Urinary bladder (tissue), 3 donors: ENCODE measurements at regions not wholly inside any gene's neighbourhood (a gene's known extent, or its start where the extent isn't known, plus 50 kb on each side); places are given as distances from the start of the nearest gene placed in this dataset.

Experiments
- DNase-seq: peaks from one replicate; pipeline ENCODE4 v3.0.0-alpha.2; 2015; ENCODE audit errors: extremely low spot score
- H3K27ac ChIP-seq: one replicate; pipeline ENCODE4 v1.5.1; 2013; ENCODE audit warnings: low read depth, mild to moderate bottlenecking, moderate library complexity
- H3K36me3 ChIP-seq: one replicate; pipeline ENCODE4 v1.6.1; 2013; ENCODE audit warnings: mild to moderate bottlenecking, moderate library complexity; ENCODE audit not compliant: insufficient read depth
- H3K4me1 ChIP-seq: one replicate; pipeline ENCODE4 v1.6.1; 2013; ENCODE audit warnings: mild to moderate bottlenecking, moderate library complexity; ENCODE audit not compliant: insufficient read depth
- H3K4me3 ChIP-seq: one replicate; pipeline ENCODE4 v1.5.1; 2013; ENCODE audit warnings: low read depth, low read length
- WGBS: extraction: QIAGEN DNeasy Blood & Tissue Kit; methylation state at CpG from one replicate; pipeline ENCODE4 v1.1.7; 2013; 5-methylcytosine and 5-hydroxymethylcytosine counted together
- donor health status: healthy with polysubstance abuse.
- donor health status: healthy.

DNA sequence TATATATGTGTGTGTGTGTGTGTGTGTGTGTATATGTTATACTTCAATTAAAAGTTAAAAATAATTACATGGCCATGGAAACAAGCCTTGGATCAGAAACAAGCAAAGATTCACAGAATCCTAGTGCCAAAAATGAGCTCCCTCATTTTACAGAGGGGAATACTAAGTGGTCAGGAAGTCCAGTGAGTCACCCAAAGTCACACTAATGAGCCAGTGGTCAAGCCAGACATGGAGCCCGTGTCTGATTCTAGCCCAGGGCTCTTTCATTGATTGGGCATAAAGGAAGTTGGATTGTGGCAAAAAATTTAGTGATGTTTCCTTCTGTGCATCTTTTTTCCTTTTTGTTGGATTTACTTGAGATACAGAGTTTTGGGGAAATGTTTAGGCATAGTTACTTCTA, 152.5 kb upstream of the NPHP3 start:
- DNase-seq, result no peak
- Histone ChIP-seq H3K36me3 (no peaks in the 10 kb centered on the region), H3K4me3 (no peak overlapping the region), H3K27ac (no peak overlapping the region), H3K4me1 (no peaks in the 10 kb centered on the region)
- 72% methylated on average over 1 of the region's 1 CpG for WGBS

DNA sequence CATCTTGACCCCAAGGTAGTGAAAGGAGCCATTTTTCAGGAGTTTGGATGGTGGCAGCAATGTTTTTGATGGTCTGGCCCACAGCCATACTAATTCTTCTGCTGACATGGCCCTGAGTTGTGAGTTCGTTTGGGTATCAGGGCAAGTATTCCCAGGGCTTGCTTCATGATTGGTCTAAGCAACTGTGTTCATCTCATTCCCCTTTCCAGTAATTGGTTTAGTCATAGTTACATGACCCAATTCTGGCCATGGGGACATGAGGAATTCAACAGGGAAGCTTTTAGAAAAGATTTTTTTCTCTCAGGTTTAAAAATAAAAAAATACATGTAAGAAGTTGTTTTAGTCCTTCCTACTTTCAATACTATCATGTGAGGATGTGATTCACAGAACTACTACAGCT, 150.5 kb upstream of the NPHP3 start:
- DNase-seq, result no peak
- WGBS, result 55% methylated on average over 1 of the region's 1 CpG
- H3K27ac ChIP-seq, result no peak overlapping the region

DNA sequence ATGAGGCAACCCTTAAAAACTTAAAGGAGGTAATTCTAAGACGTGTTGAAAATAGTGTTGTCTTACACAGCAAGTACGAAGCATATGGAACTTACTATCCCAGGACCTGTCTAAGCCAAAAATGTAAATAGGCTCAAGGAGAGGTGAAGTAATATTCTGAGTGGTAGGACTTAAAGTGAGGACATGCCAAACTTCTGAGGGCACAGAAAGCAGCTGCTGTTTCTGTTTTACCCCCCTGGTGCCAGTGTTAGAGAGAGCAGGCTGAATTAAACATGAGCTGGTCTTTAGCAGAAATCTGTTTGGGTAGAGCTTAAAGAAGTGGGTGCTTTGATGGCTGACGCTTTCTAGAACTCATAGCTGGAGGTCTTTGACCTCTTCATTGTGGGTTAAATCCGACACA, 149.7 kb upstream of the NPHP3 start:
- Histone ChIP-seq H3K4me3 (no peak overlapping the region), H3K36me3 (no peaks in the 10 kb centered on the region), H3K4me1 (no peaks in the 10 kb centered on the region), H3K27ac (no peak overlapping the region)
- WGBS, result 76% methylated on average over 4 of the region's 4 CpGs
- no peak for DNase-seq

More for the DNA sequence above, 150.5 kb upstream of the NPHP3 start:
- Histone ChIP-seq H3K4me3 (no peak overlapping the region), H3K36me3 (no peaks in the 10 kb centered on the region), H3K4me1 (no peaks in the 10 kb centered on the region)

DNA sequence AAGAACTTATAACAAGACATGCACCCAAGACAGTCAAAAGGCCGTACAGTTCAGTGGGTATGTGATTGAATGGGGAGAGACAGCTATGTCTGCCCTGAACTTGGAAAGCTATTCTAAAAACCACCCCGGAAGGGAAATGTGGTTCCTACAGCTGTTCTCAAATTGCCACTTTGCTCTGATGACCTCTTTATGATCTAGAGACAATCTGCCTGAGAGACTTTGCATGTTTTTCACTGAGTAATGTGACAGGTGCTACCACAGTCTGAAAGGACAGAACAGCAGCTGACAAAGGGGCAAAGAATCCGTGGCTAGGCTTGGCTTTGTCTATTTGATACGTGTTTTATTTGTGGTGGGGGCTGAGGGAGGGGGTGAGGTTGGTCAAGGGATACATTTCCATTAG, 148.3 kb upstream of the NPHP3 start:
- Histone ChIP-seq H3K4me3 (no peak overlapping the region), H3K27ac (no peak overlapping the region), H3K36me3 (no peaks in the 10 kb centered on the region), H3K4me1 (no peaks in the 10 kb centered on the region)
- DNase-seq, result no peak
- 64% methylated on average over 4 of the region's 4 CpGs for WGBS

DNA sequence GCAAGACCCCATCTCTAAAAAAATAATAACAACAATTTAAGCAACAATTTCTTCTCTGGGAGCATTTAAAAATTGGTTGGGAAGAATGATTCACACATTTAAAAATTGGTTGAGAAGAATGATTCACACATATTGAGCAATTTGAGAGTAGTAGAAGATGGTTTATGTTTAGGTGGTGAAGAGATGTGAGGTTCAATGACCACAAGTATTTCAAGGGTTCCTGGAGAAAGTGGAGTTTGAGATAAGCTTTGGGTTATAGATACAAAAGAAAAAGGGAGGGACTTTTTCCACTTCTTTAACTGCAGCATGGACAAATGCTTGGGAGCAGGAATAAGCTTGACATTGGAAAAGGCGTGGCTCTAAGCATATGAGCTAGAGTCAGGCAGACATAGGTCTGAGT, 145.7 kb upstream of the NPHP3 start:
- Histone ChIP-seq H3K27ac (no peak overlapping the region), H3K36me3 (no peaks in the 10 kb centered on the region), H3K4me1 (no peaks in the 10 kb centered on the region), H3K4me3 (no peak overlapping the region)
- 94% methylated on average over 1 of the region's 1 CpG for WGBS
- no peak for DNase-seq

DNA sequence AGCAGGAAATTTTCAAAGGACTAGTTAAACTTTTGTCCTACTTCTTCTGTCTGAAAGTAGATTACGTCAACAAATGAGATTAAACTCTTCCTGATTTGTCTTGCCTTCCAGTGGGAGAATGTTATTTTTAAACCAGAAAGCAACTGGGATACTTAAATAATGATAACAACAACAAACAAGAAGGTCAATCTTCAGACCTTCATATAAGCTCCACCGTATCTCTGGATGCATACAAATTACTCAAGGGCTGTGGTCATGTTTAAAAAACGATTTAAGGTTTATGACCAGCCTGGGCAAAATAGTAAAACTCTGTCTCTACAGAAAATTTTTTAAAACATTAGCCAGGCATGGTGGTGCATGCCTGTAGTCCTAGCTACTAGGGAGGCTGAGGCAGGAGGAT, 145.3 kb upstream of the NPHP3 start:
- no peaks in the 10 kb centered on the region for H3K36me3 ChIP-seq
- no peaks in the 10 kb centered on the region for H3K4me1 ChIP-seq
- WGBS, result 46% methylated on average over 3 of the region's 3 CpGs
- DNase-seq, result no peak
- no peak overlapping the region for H3K27ac ChIP-seq
- no peak overlapping the region for H3K4me3 ChIP-seq

DNA sequence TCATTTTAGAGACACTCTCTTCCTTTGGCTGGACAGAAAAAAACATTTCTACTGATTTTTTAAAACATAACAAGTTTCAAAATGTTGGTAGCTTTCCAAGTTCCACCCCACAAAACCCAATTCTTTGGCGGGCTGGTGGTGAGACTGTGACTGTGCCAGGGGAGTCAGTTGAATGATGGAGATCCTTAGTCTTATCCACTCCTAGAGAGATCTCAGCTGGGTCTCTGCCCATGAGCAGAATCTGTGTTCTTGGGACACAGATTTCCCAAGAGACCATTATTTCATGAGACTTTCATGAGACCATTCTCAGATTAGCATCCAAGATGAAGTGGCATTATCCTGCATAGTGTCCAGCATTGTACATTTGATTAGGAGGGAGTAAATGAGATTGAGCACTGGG, 135.1 kb upstream of the NPHP3 start:
- Histone ChIP-seq H3K4me1 (no peaks in the 10 kb centered on the region), H3K36me3 (no peaks in the 10 kb centered on the region), H3K4me3 (no peak overlapping the region), H3K27ac (no peak overlapping the region)
- 79% methylated on average over 1 of the region's 1 CpG for WGBS
- no peak for DNase-seq

DNA sequence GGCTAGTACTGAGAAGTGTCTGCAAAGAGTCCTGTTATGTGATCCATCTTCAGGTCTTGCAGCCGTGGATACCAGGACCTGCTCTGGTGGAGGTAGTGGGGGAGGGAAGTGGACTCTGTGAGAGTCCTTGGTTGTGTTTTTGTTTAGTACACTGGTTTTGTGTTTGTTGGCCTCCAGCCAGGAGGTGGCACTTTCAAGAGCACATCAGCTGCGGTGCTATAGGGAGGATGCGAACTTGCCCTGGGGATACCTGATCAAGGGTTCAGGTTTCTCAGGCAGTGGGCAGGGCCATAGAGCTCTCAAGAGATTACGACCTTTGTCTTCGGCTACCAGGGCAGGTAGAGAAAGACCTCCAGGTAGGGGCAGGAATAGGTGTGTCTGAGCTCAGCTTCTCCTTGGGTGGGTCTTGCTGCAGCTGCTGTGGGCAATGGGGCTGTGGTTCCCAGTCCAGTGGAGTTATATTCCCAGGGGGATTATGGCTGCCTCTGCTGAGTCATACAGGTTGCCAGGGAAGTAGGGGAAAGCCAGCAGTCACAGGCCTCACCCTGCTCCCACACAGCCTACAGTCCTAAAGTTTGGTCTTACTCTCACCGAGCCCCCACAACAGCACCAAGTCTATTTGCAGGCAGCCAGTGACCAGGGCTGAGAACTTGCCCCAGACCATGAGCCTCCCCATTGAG, 132.8 kb upstream of the NPHP3 start:
- H3K4me1 ChIP-seq, result no peaks in the 10 kb centered on the region
- no peak overlapping the region for H3K27ac ChIP-seq
- H3K4me3 ChIP-seq, result no peak overlapping the region
- DNase-seq, result no peak
- WGBS, result 93% methylated on average over 6 of the region's 6 CpGs
- H3K36me3 ChIP-seq, result no peaks in the 10 kb centered on the region

DNA sequence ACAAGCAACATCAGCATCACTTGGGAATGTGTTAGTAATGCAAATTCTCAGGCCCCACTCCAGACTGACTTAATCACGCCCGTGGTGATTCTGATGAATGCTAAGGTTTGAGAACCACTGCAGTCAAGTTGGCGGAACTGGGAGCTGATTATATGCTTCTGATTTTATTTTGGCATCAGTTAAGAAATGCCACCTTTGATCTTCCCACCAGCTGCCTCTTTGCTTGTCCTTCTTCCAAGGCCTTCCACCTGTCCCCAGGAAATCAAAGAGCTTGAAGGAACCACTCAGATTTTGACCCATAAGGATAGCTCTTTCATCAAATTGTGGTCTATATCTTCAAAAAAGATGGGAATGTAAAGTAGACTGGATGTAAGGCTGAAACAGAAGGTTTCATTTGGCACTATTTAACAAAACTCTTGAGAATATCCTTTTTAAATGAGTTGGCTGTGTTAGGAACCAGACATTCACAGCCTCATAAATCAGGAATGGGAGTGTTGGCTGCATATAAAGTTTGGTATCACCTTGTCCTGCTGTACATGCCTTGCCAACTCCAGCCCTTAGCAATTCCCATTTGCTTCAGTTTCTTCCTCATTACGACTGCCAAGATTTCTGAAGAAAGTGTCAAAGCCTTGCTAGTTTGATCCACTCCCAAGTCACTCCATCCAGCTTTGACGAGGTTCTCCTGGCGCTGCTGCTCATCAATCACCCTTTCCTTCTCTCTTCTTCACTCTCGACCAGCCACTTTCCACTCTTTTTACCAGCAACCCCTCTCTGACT, 125.8 kb upstream of the NPHP3 start:
- Histone ChIP-seq H3K4me3 (no peak overlapping the region), H3K36me3 (no peaks in the 10 kb centered on the region), H3K4me1 (no peaks in the 10 kb centered on the region), H3K27ac (no peak overlapping the region)
- peak; percentile 39 for DNase-seq
- WGBS, result 73% methylated on average over 7 of the region's 7 CpGs

DNA sequence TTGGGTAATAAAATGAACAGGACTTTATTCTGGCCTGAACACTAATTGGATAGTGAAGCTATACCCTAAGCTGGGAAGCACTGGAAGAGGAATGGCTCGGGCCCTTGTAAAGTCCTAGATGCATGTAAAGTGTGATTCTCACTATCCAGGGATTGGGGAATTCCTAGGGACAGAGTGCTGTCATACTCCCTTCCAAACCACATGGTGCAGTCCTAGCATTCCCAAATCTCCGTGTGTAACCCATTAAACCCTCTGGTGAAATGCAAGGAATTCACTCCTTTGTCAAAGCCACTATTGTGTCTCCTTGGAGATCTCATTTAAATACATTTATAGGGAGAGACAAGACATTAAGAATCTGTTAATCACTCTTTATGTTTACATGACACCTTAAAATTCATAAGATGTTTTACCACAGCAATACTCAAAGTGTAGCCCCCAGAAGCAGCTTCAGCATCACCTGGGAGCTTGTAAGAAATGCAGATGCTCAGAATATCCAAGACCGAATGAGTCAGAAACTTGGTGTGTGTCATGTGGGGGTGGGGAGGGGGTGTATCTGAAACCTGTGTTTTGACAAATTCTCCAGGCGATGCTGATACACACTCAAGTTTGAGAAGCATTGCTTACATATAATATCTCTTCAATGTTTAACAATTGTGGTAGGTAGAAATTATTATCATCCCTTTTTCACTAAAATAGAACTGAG, 121.8 kb upstream of the NPHP3 start:
- 65% methylated on average over 4 of the region's 4 CpGs for WGBS
- Histone ChIP-seq H3K4me1 (no peaks in the 10 kb centered on the region), H3K4me3 (no peak overlapping the region), H3K27ac (no peak overlapping the region), H3K36me3 (no peaks in the 10 kb centered on the region)
- DNase-seq, result no peak

DNA sequence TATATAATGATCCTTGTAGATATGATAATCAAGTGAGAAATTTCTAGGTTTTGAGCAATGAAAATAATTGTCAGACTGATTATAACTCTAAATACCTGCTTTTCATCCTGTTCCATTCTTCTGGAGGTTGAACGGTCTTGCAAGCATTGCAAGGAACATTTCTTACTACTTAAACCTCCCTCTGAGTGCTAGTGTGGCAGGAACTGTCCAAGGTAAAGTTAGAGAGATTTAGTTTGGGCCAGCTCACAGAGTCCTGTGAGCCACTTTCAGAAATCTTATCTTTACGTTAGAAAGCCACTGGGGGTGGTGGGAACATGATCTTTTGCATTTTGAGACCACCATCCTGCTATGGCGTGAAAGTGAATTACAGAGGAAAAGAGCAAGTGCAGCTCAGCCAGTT, 121.1 kb upstream of the NPHP3 start:
- Histone ChIP-seq H3K4me3 (no peak overlapping the region), H3K4me1 (no peaks in the 10 kb centered on the region), H3K27ac (no peak overlapping the region), H3K36me3 (no peaks in the 10 kb centered on the region)
- WGBS, result 61% methylated on average over 3 of the region's 3 CpGs
- DNase-seq, result no peak

DNA sequence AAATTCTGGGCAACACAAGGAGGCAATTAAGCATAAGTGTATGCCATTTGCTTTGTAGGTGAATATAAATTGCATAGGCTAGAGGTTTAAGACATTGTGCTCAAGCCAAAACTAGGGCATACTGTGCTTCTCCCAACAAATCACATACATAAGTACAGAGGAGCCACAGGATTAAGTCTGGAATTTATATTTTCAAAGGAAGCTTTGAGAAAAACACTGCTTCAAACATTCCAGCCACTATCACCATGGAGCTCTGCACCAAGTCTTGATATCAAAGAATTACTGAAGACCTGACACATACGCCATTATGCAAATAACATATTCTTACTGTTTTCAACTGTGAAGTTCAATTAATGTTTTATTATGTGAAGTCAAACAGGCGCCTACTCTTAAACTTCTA, 119.4 kb upstream of the NPHP3 start:
- 66% methylated on average over 2 of the region's 2 CpGs for WGBS

DNA sequence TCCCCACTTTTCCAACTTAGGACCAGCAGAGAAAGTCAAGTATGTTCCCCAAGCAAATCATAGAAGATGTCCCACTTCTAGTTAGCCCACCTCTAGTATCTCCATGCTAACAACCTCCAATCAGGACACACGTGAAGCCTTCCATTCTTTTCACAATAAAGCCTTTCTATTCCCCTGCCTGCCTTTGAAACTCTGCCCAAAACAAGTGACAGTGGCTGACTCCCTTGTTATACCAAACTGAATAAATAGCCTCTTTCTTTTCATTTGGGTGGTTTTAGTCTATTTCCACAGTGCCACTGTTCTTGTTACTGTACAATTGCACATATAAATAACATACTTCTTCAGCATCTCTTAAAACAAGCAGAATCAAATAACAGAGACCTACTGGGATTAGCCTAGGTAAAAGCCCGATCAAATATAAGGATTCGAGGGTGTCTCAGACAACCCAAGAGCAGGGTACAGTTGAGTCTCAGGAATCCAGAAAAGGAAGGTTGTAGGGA, 118.0 kb upstream of the NPHP3 start:
- no peak for DNase-seq
- 89% methylated on average over 3 of the region's 3 CpGs for whole genome bisulfite sequencing
- no peak overlapping the region for H3K27ac ChIP-seq

More for the DNA sequence above, 119.4 kb upstream of the NPHP3 start:
- no peak for DNase-seq
- H3K4me1 ChIP-seq, result no peaks in the 10 kb centered on the region
- H3K27ac ChIP-seq, result no peak overlapping the region
- no peaks in the 10 kb centered on the region for H3K36me3 ChIP-seq
- no peak overlapping the region for H3K4me3 ChIP-seq

DNA sequence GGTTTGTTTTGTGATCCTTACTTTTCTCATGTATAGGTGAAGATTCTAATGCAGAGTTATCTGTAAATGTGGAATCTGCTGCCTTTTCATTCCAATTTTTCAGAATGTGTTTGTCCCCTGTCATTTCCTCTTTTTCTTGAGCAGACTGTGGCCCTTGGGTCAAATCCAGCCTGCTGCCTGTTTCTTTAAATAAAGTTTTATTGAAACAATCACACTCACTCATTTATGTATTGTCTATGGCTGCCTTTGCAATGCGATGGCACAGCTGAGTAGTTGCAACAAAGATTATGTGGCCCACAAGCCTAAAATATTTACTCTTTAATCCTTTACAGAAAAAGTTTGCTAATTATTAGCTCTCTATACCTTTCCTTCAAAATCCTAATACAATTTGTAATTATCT, 116.3 kb upstream of the NPHP3 start:
- no peaks in the 10 kb centered on the region for H3K4me1 ChIP-seq
- WGBS, result 96% methylated on average over 1 of the region's 1 CpG
- DNase-seq, result no peak

More for the DNA sequence above, 118.0 kb upstream of the NPHP3 start:
- Histone ChIP-seq H3K4me3 (no peak overlapping the region), H3K4me1 (no peaks in the 10 kb centered on the region), H3K36me3 (no peaks in the 10 kb centered on the region)

More for the DNA sequence above, 116.3 kb upstream of the NPHP3 start:
- Histone ChIP-seq H3K4me3 (no peak overlapping the region), H3K36me3 (no peaks in the 10 kb centered on the region), H3K27ac (no peak overlapping the region)
